PC-3 (cell line): ENCODE measurements at regions not wholly inside any gene's neighbourhood (a gene's known extent, or its start where the extent isn't known, plus 50 kb on each side); places are given as distances from the start of the nearest gene placed in this dataset.

Source experiments
- EZH2 ChIP-seq: fragments of 300-600 bp; sonication (generic); IDR thresholded peaks from one replicate; pipeline ENCODE4 v1.6.1; 2017; ENCODE audit warnings: antibody characterized with exemption, mild to moderate bottlenecking, low read length; ENCODE audit not compliant: unreplicated experiment
- EZH2phosphoT487 ChIP-seq: fragments of 300-600 bp; sonication (generic); IDR thresholded peaks from 2 replicates; pipeline ENCODE4 v1.6.1; 2018; ENCODE audit warnings: mild to moderate bottlenecking, antibody characterized with exemption, low read length, borderline replicate concordance
- TF ChIP-seq, protein P1 (sequence below): fragments of 300-600 bp; sonication (generic); conservative IDR thresholded peaks from 2 replicates; pipeline ENCODE4 v1.5.1; 2017; ENCODE audit warnings: antibody characterized with exemption, low read depth, mild to moderate bottlenecking, low read length

DNA sequence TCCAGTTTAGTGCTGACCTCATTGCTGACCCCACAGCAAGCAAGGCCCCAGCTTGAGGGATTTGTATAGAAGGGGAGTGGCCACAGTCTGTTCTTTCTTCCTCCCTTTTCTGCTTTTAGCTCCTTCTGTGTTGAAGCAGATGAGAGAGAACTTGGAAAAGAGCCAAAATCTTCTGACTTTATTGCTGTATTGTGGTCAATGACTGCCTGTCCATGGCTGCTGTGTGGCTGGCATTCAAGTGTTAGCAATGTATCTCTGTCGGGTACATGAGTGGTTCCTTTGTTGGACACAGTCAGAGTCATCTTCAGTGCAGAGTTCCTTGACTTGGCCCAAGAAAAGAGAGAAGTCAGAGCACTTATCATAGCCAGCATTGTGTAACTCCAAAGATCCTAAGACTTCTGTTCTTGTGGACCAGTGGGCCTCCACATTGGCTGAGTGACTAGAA, 154.1 kb downstream of the LRRC70 start:
- TF ChIP-seq EZH2phosphoT487 = no peak
- TF ChIP-seq, protein P1, sequence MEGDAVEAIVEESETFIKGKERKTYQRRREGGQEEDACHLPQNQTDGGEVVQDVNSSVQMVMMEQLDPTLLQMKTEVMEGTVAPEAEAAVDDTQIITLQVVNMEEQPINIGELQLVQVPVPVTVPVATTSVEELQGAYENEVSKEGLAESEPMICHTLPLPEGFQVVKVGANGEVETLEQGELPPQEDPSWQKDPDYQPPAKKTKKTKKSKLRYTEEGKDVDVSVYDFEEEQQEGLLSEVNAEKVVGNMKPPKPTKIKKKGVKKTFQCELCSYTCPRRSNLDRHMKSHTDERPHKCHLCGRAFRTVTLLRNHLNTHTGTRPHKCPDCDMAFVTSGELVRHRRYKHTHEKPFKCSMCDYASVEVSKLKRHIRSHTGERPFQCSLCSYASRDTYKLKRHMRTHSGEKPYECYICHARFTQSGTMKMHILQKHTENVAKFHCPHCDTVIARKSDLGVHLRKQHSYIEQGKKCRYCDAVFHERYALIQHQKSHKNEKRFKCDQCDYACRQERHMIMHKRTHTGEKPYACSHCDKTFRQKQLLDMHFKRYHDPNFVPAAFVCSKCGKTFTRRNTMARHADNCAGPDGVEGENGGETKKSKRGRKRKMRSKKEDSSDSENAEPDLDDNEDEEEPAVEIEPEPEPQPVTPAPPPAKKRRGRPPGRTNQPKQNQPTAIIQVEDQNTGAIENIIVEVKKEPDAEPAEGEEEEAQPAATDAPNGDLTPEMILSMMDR = no peak
- no peak for TF ChIP-seq EZH2
